Loucy (cell line): ENCODE measurements at regions not wholly inside any gene's neighbourhood (a gene's known extent, or its start where the extent isn't known, plus 50 kb on each side); places are given as distances from the start of the nearest gene placed in this dataset.

Experiments used
- CTCF ChIP-seq: fragments of 200-600 bp; sonication (generic); conservative IDR thresholded peaks from 2 replicates; pipeline ENCODE4 v1.5.1; 2014; ENCODE audit warnings: mild to moderate bottlenecking, antibody characterized with exemption, low read length
- EZH2phosphoT487 ChIP-seq: fragments of 200-600 bp; IDR thresholded peaks from 2 replicates; pipeline ENCODE4 v1.6.1; 2018; ENCODE audit warnings: antibody characterized with exemption, mild to moderate bottlenecking, moderate library complexity, borderline replicate concordance

GRCh38 chr2:211170843-211171242, 614.4 kb downstream of the CPS1 start:
- no peak for TF ChIP-seq CTCF
- TF ChIP-seq EZH2phosphoT487, result no peak
